ENCODE measurements at regions not wholly inside any gene's neighbourhood (a gene's known extent, or its start where the extent isn't known, plus 50 kb on each side); places are given as distances from the start of the nearest gene placed in this dataset.
A peak's percentile ranks its signal among the peaks of the same experiment; 100 is the strongest.

GRCh38 chr2:188853307-188853706 is 120.9 kb upstream of the COL3A1 start:
- Histone ChIP-seq H3K4me1 (replicated peaks) (no peaks in the 10 kb centered on the region), H3K27ac (no peak overlapping the region), H3K9me3 (replicated peaks) (no peaks in the 10 kb centered on the region), H3K36me3 (no peaks in the 10 kb centered on the region), H3K4me3 (no peak overlapping the region), H3K27me3 (replicated peaks) (no peaks in the 10 kb centered on the region)
- DNase-seq (ENCODE audit: low read depth in 1 of 2, low spot score in 2 of 2) = no peak

- H3K27me3 ChIP-seq (replicated peaks) = no peaks in the 10 kb centered on the region
- no peaks in the 10 kb centered on the region for H3K9me3 ChIP-seq (replicated peaks)
- no peaks in the 10 kb centered on the region for H3K36me3 ChIP-seq
- H3K4me1 ChIP-seq (replicated peaks) = no peaks in the 10 kb centered on the region
- H3K4me3 ChIP-seq = no peak overlapping the region
- H3K27ac ChIP-seq = no peak overlapping the region
- DNase-seq (ENCODE audit: low read depth in 1 of 2, low spot score in 2 of 2) = no peak
Measured at GRCh38 chr2:188865681-188866080, 108.5 kb upstream of the COL3A1 start.

GRCh38 chr2:188869550-188869949 is 104.6 kb upstream of the COL3A1 start:
- DNase-seq (ENCODE audit: low read depth in 1 of 2, low spot score in 2 of 2) = no peak
- H3K27me3 ChIP-seq (replicated peaks) = no peaks in the 10 kb centered on the region
- H3K36me3 ChIP-seq = no peaks in the 10 kb centered on the region
- H3K4me3 ChIP-seq = no peak overlapping the region
- H3K9me3 ChIP-seq (replicated peaks) = no peaks in the 10 kb centered on the region
- H3K4me1 ChIP-seq (replicated peaks) = no peaks in the 10 kb centered on the region
- no peak overlapping the region for H3K27ac ChIP-seq

GRCh38 chr2:188870289-188870688 is 103.9 kb upstream of the COL3A1 start:
- Histone ChIP-seq H3K9me3 (replicated peaks) (no peaks in the 10 kb centered on the region), H3K27ac (no peak overlapping the region), H3K27me3 (replicated peaks) (no peaks in the 10 kb centered on the region), H3K36me3 (no peaks in the 10 kb centered on the region), H3K4me3 (no peak overlapping the region), H3K4me1 (replicated peaks) (no peaks in the 10 kb centered on the region)
- no peak for DNase-seq (ENCODE audit: low read depth in 1 of 2, low spot score in 2 of 2)

GRCh38 chr2:188875104-188875503 is 99.1 kb upstream of the COL3A1 start:
- H3K27ac ChIP-seq = no peak overlapping the region
- no peaks in the 10 kb centered on the region for H3K27me3 ChIP-seq (replicated peaks)
- H3K4me1 ChIP-seq (replicated peaks) = no peaks in the 10 kb centered on the region
- DNase-seq (ENCODE audit: low read depth in 1 of 2, low spot score in 2 of 2) = no peak
- H3K9me3 ChIP-seq (replicated peaks) = no peaks in the 10 kb centered on the region
- H3K4me3 ChIP-seq = no peak overlapping the region
- H3K36me3 ChIP-seq = no peaks in the 10 kb centered on the region

GRCh38 chr2:188878716-188879115 is 95.5 kb upstream of the COL3A1 start:
- H3K36me3 ChIP-seq = no peaks in the 10 kb centered on the region
- H3K27me3 ChIP-seq (replicated peaks) = no peaks in the 10 kb centered on the region
- H3K4me3 ChIP-seq = no peak overlapping the region
- no peak overlapping the region for H3K27ac ChIP-seq
- H3K9me3 ChIP-seq (replicated peaks) = no peaks in the 10 kb centered on the region
- peaks cover 5% of the 10 kb centered on the region for H3K4me1 ChIP-seq (replicated peaks)
- DNase-seq (ENCODE audit: low read depth in 1 of 2, low spot score in 2 of 2) = no peak

GRCh38 chr2:188880740-188881139 is 93.4 kb upstream of the COL3A1 start:
- no peak overlapping the region for H3K27ac ChIP-seq

GRCh38 chr2:188881434-188881833 is 92.7 kb upstream of the COL3A1 start:
- no peak for DNase-seq (ENCODE audit: low read depth in 1 of 2, low spot score in 2 of 2)
- no peaks in the 10 kb centered on the region for H3K9me3 ChIP-seq (replicated peaks)
- H3K4me3 ChIP-seq = no peak overlapping the region
- no peaks in the 10 kb centered on the region for H3K36me3 ChIP-seq
- H3K27ac ChIP-seq = no peak overlapping the region
- no peaks in the 10 kb centered on the region for H3K27me3 ChIP-seq (replicated peaks)
- H3K4me1 ChIP-seq (replicated peaks) = peaks cover 12% of the 10 kb centered on the region

More at GRCh38 chr2:188880740-188881139, 93.4 kb upstream of the COL3A1 start:
- H3K36me3 ChIP-seq = no peaks in the 10 kb centered on the region
- H3K27me3 ChIP-seq (replicated peaks) = no peaks in the 10 kb centered on the region
- H3K9me3 ChIP-seq (replicated peaks) = no peaks in the 10 kb centered on the region
- no peak for DNase-seq (ENCODE audit: low read depth in 1 of 2, low spot score in 2 of 2)
- peaks cover 12% of the 10 kb centered on the region for H3K4me1 ChIP-seq (replicated peaks)
- no peak overlapping the region for H3K4me3 ChIP-seq

GRCh38 chr2:188884046-188884445 is 90.1 kb upstream of the COL3A1 start:
- Histone ChIP-seq H3K36me3 (no peaks in the 10 kb centered on the region), H3K27me3 (replicated peaks) (no peaks in the 10 kb centered on the region), H3K4me3 (no peak overlapping the region), H3K9me3 (replicated peaks) (no peaks in the 10 kb centered on the region), H3K27ac (peak overlapping the region; percentile 40), H3K4me1 (replicated peaks) (peaks cover 12% of the 10 kb centered on the region)
- peak; percentile 64 to 92 for DNase-seq (ENCODE audit: low read depth in 1 of 2, low spot score in 2 of 2)

GRCh38 chr2:188884517-188884916 is 89.7 kb upstream of the COL3A1 start:
- Histone ChIP-seq H3K4me3 (no peak overlapping the region), H3K27me3 (replicated peaks) (no peaks in the 10 kb centered on the region), H3K9me3 (replicated peaks) (no peaks in the 10 kb centered on the region), H3K4me1 (replicated peaks) (peaks cover 12% of the 10 kb centered on the region), H3K27ac (peak overlapping the region; percentile 40), H3K36me3 (no peaks in the 10 kb centered on the region)
- no peak for DNase-seq (ENCODE audit: low read depth in 1 of 2, low spot score in 2 of 2)

GRCh38 chr2:188889187-188889586 is 85.0 kb upstream of the COL3A1 start:
- Histone ChIP-seq H3K27me3 (replicated peaks) (no peaks in the 10 kb centered on the region), H3K4me1 (replicated peaks) (peaks cover 4% of the 10 kb centered on the region), H3K27ac (no peak overlapping the region), H3K9me3 (replicated peaks) (no peaks in the 10 kb centered on the region), H3K36me3 (no peaks in the 10 kb centered on the region), H3K4me3 (no peak overlapping the region)
- DNase-seq (ENCODE audit: low read depth in 1 of 2, low spot score in 2 of 2) = no peak

- H3K4me1 ChIP-seq (replicated peaks) = no peaks in the 10 kb centered on the region
- H3K27me3 ChIP-seq (replicated peaks) = no peaks in the 10 kb centered on the region
- DNase-seq (ENCODE audit: low read depth in 1 of 2, low spot score in 2 of 2) = no peak
- no peaks in the 10 kb centered on the region for H3K36me3 ChIP-seq
- H3K27ac ChIP-seq = no peak overlapping the region
- no peak overlapping the region for H3K4me3 ChIP-seq
- no peaks in the 10 kb centered on the region for H3K9me3 ChIP-seq (replicated peaks)
Measured at GRCh38 chr2:188890755-188891154, 83.4 kb upstream of the COL3A1 start.

- no peaks in the 10 kb centered on the region for H3K27me3 ChIP-seq (replicated peaks)
- no peak overlapping the region for H3K27ac ChIP-seq
- no peak for DNase-seq (ENCODE audit: low read depth in 1 of 2, low spot score in 2 of 2)
- no peak overlapping the region for H3K4me3 ChIP-seq
- H3K4me1 ChIP-seq (replicated peaks) = no peaks in the 10 kb centered on the region
- H3K9me3 ChIP-seq (replicated peaks) = no peaks in the 10 kb centered on the region
- H3K36me3 ChIP-seq = no peaks in the 10 kb centered on the region
Measured at GRCh38 chr2:188892636-188893035, 81.5 kb upstream of the COL3A1 start.

GRCh38 chr2:188893972-188894371 is 80.2 kb upstream of the COL3A1 start:
- Histone ChIP-seq H3K9me3 (replicated peaks) (no peaks in the 10 kb centered on the region), H3K36me3 (no peaks in the 10 kb centered on the region), H3K27me3 (replicated peaks) (no peaks in the 10 kb centered on the region), H3K27ac (no peak overlapping the region), H3K4me1 (replicated peaks) (no peaks in the 10 kb centered on the region), H3K4me3 (no peak overlapping the region)
- DNase-seq (ENCODE audit: low read depth in 1 of 2, low spot score in 2 of 2) = no peak

GRCh38 chr2:188894979-188895378 is 79.2 kb upstream of the COL3A1 start:
- H3K9me3 ChIP-seq (replicated peaks) = no peaks in the 10 kb centered on the region
- no peaks in the 10 kb centered on the region for H3K4me1 ChIP-seq (replicated peaks)
- H3K36me3 ChIP-seq = no peaks in the 10 kb centered on the region
- H3K4me3 ChIP-seq = no peak overlapping the region
- H3K27me3 ChIP-seq (replicated peaks) = no peaks in the 10 kb centered on the region
- DNase-seq (ENCODE audit: low read depth in 1 of 2, low spot score in 2 of 2) = no peak
- no peak overlapping the region for H3K27ac ChIP-seq

Data from SJSA1 (cell line).